ENCODE measurements at regions not wholly inside any gene's neighbourhood (a gene's known extent, or its start where the extent isn't known, plus 50 kb on each side); places are given as distances from the start of the nearest gene placed in this dataset.

- TF ChIP-seq CTCF (IDR thresholded peaks at IDR 0.05; ENCODE audit: poor library complexity, severe bottlenecking) (no peak), POLR2AphosphoS5 (IDR thresholded peaks at IDR 0.05) (no peak)
These were observed 169.5 kb upstream of the THBS1 start for GRCh38 chr15:39411102-39411989.
